ENCODE measurements at regions not wholly inside any gene's neighbourhood (a gene's known extent, or its start where the extent isn't known, plus 50 kb on each side); places are given as distances from the start of the nearest gene placed in this dataset.

DNA sequence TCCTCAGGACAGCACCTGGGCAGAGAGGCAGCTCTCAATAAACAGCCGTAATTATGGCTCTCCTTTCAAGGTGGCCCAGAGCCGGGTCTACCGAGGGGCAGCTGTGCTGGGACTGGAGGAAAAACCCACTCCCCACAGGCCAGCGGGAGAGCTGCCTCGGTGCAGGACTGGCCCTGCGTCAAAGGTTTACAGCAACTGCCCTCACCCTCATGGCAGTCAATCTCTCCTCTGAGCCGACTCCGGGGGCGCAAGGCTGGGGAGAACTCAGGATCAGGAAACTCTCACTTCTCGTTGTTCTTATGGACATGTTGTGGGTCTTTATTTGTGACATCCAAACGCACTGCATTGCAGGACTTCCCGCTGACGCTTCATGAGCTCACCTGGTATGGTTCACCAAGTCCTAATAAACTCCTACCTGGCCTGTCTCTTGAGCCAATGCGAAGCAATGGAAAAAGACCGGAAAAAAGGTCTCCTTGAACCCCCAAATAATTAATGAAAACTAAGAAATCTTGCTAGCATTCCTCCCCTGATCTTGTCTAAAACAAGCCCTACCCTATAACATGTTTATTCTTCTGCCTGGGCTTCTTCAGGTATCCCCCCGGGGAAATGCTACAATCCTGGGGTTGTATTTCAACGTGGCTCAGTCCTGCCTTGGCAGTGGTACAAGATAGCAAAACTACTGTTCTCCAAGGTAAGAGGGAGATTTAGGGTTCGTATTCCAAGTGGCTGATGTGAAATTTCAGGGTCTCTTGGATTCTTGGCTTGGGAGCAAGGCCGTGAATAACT, 50.1 kb upstream of the CDKN2AIP start:
- H3K4me2 ChIP-seq (ENCODE audit: low read depth, low read length) = no peak overlapping the region
- ATAC-seq (ENCODE audit: low read depth) (no peak), DNase-seq (no peak)
- no peaks in the 10 kb centered on the region for H4K20me1 ChIP-seq (ENCODE audit: insufficient read depth, low read length)
- H3K18ac ChIP-seq (ENCODE audit: low read depth, low read length) = no peak overlapping the region
- no peak overlapping the region for H4K5ac ChIP-seq (ENCODE audit: low read depth, low read length)
- H3K56ac ChIP-seq (ENCODE audit: extremely low read depth, insufficient read depth, low read length) = no peak overlapping the region
- no peak overlapping the region for H2AK5ac ChIP-seq (ENCODE audit: low read depth, low read length)
- no peak overlapping the region for H3K14ac ChIP-seq (replicated peaks; ENCODE audit: low read depth, low read length)
- no peak overlapping the region for H2BK20ac ChIP-seq (ENCODE audit: low read depth, low read length)
- H2AK9ac ChIP-seq (replicated peaks; ENCODE audit: low read depth, low read length, poor library complexity) = no peak overlapping the region
- H3K23ac ChIP-seq (ENCODE audit: low read depth, low read length) = no peak overlapping the region
- peaks cover 20% of the 10 kb centered on the region for H3K27me3 ChIP-seq (ENCODE audit: control insufficient read depth, insufficient read depth, low read length)
- dilution Hi-C loops (cut with HindIII; ENCODE audit: low sequenced_read_pairs, unreplicated experiment) = no loop called here
- POLR2A ChIA-PET (ENCODE audit: unreplicated experiment) = no interaction called here
- peaks cover 4% of the 10 kb centered on the region; the same call in 1 of the 2 replicates for H3K4me1 ChIP-seq (ENCODE audit: control insufficient read depth, insufficient read depth, low read length)
- no peak overlapping the region for H3K27ac ChIP-seq (ENCODE audit: insufficient read depth, low read length)
- CTCF ChIA-PET = no interaction called here
- H3K9me3 ChIP-seq (ENCODE audit: control insufficient read depth, insufficient read depth, low read length) = no peaks in the 10 kb centered on the region
- H3K9ac ChIP-seq (ENCODE audit: low read depth, low read length) = no peak overlapping the region
- no peak overlapping the region for H2BK15ac ChIP-seq (ENCODE audit: low read depth, low read length)
- 88% methylated on average over 6 of the region's 19 CpGs; no CpG with 5 or more reads in 1 of the 2 experiments for WGBS, 2 experiments (ENCODE audit: extremely low coverage in 2 of 2, insufficient read length in 1 of 2)
- H2AFZ ChIP-seq (replicated peaks; ENCODE audit: low read length, poor library complexity) = no peak overlapping the region
- H2BK5ac ChIP-seq (ENCODE audit: low read depth, low read length, poor library complexity, severe bottlenecking) = no peak overlapping the region
- H3K9me1 ChIP-seq (ENCODE audit: insufficient read depth, low read length) = no peaks in the 10 kb centered on the region
- intact Hi-C loops (cut with micrococcal nuclease) = no loop called here
- H4K91ac ChIP-seq (ENCODE audit: insufficient read depth, low read depth, low read length) = no peak overlapping the region
- in situ Hi-C loops (cut with MboI; ENCODE audit: low sequenced_read_pairs) = loop anchor here (10.0 kb wide), 1 partner anchor 450 kb away; no protein-coding TSS in a partner anchor
- H4K8ac ChIP-seq (ENCODE audit: low read depth in 2 of 2, low read length in 2 of 2) = no peak overlapping the region
- no peak overlapping the region for H3K4ac ChIP-seq (ENCODE audit: low read depth, low read length)
- H3K4me3 ChIP-seq (ENCODE audit: insufficient read depth, low read depth, low read length) = no peak overlapping the region
- TF ChIP-seq SMC3 (IDR thresholded peaks at IDR 0.05; ENCODE audit: low read depth, low read length) = no peak
- no peak for TF ChIP-seq POLR2A (IDR thresholded peaks at IDR 0.05; ENCODE audit: low read depth, low read length)
- TF ChIP-seq, protein P1, sequence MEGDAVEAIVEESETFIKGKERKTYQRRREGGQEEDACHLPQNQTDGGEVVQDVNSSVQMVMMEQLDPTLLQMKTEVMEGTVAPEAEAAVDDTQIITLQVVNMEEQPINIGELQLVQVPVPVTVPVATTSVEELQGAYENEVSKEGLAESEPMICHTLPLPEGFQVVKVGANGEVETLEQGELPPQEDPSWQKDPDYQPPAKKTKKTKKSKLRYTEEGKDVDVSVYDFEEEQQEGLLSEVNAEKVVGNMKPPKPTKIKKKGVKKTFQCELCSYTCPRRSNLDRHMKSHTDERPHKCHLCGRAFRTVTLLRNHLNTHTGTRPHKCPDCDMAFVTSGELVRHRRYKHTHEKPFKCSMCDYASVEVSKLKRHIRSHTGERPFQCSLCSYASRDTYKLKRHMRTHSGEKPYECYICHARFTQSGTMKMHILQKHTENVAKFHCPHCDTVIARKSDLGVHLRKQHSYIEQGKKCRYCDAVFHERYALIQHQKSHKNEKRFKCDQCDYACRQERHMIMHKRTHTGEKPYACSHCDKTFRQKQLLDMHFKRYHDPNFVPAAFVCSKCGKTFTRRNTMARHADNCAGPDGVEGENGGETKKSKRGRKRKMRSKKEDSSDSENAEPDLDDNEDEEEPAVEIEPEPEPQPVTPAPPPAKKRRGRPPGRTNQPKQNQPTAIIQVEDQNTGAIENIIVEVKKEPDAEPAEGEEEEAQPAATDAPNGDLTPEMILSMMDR (conservative IDR thresholded peaks at IDR 0.05; ENCODE audit: low read depth, low read length) = no peak
- TF ChIP-seq NFE2L2 (IDR thresholded peaks at IDR 0.05; ENCODE audit: low read depth, low read length) = no peak
- TF ChIP-seq CEBPB (IDR thresholded peaks at IDR 0.05; ENCODE audit: low read depth, low read length) = no peak
- no peak for TF ChIP-seq CHD1 (IDR thresholded peaks at IDR 0.05; ENCODE audit: low read depth, low read length)
- TF ChIP-seq RCOR1 (IDR thresholded peaks at IDR 0.05; ENCODE audit: insufficient replicate concordance, low read length) = no peak
- H3K79me1 ChIP-seq (ENCODE audit: low read depth in 1 of 2, low read length in 2 of 2) = no peaks in the 10 kb centered on the region
- H2BK120ac ChIP-seq (ENCODE audit: low read depth, low read length) = no peak overlapping the region
- H3K36me3 ChIP-seq (ENCODE audit: control insufficient read depth, insufficient read depth, low read length) = no peaks in the 10 kb centered on the region
- BruUV-seq (replicated peaks) = no TSS peak
